GM19397 (cell line): ENCODE measurements at regions not wholly inside any gene's neighbourhood (a gene's known extent, or its start where the extent isn't known, plus 50 kb on each side); places are given as distances from the start of the nearest gene placed in this dataset.

ENCODE experiments used
- ATAC-seq: cut with Tn5 transposase; IDR thresholded peaks from one replicate; pipeline ENCODE4 v1.9.1; 2021; ENCODE audit warnings: mild to moderate bottlenecking, moderate library complexity; ENCODE audit not compliant: unreplicated experiment

DNA sequence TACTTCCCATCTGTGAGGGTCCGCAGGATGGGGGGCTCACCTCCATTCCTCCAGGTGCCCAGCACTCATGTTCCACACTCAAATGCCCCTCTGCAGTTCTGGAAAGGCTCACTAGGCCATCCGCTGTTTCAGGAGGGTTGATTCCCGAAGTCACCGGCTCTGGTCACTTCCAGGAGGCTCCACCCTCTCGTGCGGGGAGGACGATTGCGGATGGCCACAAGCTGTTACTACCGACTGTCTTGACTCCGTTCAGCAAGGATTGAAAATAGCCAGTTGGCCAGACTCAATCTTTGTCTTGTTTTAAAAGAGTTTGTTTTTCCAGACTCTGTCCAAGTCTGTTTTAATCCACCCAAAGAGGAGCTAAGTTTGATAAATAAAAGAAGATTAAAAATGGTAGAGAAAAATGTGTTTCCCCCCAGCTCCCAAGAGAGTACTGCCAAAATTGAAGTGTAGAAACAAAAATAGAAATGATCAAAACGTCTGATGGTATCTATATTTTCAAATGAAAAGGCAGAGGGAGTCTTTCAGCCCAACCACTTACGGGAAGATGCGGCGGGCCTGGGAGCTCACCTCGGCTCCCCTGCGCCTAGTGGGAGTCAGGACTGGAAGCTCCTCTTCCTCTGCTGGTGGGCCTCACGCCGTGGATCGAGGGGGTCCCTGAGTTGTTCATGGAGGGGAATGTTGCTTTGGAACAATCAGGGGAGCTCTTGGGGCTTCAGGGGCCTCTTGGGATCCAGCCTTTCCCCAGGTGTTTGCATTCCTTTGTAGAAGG, 1280.8 kb downstream of the BRD1 start:
- no peak for ATAC-seq

DNA sequence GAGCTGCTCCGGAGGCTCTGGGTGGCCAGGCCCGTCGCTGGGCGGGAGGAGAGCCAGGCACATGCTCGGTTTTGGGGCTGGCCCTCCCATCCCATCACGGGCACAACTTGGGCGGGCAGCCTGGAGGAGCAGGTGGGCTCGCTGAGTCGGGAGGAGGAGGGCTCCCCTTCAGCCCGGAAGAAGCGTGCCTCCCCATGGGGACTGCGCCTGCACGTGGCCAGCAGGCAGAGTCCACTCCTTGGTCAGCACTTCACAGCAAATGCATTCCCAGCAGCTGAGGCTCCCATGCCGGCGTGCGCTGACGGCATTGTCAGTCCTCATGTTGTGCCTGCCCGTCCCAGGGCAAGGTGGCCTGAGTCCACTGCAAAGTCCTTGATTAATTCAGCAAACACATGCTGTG, 1281.7 kb downstream of the BRD1 start:
- no peak for ATAC-seq

- ATAC-seq: no peak
Observed at GRCh38 chr22:48541401-48542098, 1286.1 kb downstream of the BRD1 start.

DNA sequence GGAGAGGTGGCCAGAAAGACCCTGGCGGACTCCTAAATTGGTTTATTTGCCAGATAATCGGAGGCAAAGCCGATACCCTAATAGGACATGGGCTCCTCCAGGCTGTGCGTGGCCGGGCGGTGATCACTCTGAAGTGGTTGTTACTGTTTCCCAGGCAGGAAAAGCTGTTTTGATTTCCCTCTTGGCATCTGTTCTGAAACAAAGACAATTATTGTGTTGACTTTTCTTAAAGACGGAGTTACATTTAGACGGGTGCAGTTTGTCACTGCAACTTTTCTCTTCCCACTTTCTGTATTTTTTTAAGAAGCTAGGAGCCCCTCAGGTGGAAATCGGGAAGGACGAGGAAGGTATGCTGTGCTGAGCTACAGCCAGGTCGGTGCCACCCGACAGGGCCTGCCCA, 1288.4 kb downstream of the BRD1 start:
- ATAC-seq: no peak

DNA sequence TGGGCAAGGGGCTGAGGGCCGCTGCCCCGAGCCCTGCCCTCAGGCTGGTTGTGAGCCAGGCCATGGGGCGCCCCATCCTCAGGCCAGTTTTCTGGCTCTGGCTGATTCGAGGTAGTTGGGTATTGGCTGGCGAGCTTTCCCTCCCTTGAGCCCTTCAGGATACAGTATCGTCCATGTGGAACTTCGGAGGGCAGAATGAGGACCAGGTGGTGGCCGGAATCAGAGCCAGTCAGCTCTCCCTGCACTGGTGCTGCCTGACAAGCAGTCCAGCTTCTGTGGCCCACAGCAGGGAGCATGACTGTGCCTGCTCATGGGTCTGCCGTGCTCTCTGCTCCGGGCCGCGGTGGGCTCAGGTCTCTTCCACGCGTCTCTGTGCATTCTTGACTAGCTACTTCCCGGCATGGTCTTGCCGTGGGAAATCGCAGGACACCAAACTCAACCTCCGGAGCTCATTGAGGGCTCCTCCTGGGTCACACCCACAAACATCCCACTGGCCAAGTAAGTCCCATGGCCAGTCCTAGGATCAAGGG, 1289.3 kb downstream of the BRD1 start:
- no peak for ATAC-seq

GRCh38 chr22:48537343-48537680, 1290.4 kb downstream of the BRD1 start:
- no peak for ATAC-seq

DNA sequence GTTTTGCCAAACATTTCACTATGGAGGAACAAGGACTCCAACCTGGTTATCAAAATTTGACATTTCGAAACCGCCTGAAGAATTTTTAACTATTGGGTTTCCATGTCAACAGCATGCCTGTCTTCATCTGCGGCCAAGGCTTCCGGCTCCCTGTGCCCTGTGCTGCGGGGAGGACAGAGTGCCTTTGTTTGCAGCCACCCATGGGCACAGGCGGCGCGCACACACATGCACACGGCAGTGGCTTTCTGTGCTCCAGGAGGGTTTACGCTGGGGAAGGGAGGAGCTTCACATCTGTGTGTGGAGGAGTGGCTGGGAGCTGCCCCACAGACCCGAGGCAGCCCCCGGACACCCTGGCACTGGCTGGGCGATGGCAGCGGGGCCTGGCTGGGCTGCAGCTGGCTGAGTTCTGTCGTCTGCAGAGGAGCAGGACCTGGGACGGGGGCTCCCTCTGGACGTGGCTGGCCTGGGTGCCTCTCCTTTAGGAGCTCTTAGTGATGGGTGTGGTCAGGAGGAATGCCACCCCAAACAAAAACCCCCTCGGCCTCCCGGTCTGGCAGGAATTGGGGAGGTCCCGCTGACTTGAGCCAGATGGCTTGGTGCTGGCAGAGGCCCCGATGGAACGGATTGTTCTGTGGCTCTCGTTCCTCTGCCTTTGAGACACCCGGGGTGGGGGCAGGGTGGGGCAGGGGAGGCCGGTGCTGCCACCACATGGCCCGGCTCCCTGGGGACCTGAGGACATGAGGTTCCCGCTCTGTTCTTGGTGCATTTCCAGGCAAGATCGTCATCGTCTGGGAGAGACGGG, 1290.9 kb downstream of the BRD1 start:
- ATAC-seq: no peak

DNA sequence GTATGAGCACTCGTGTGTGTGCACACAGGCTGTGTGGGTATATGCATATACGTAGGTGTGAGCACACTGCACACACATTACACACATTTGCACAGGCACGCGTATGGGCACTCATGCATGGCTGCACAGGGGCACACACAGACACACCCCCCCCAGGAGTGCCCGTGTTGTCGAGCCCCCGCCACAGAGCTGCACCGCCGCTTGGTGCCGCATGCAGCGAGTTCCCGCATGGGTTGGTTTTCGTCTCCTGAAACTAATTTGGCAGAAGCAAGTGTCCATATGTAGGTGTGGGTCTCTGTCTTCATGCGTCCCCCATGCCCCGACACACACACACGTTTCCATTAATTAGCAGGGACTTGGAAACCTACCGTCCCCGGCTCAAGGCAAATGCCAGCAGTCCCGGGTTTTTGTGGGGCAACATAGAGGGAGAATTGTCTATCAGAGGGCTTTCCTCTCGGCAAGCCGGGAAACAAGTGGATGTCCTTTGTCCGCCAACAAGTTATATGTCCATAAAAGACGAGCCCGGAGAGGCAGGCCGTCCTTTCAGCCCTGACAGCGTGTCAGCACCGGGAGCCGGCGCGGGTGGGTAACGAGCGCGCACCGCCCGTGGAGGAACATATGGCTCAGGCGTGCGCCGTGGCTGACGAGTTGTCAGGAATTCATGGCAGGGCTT, 1291.7 kb downstream of the BRD1 start:
- no peak for ATAC-seq

DNA sequence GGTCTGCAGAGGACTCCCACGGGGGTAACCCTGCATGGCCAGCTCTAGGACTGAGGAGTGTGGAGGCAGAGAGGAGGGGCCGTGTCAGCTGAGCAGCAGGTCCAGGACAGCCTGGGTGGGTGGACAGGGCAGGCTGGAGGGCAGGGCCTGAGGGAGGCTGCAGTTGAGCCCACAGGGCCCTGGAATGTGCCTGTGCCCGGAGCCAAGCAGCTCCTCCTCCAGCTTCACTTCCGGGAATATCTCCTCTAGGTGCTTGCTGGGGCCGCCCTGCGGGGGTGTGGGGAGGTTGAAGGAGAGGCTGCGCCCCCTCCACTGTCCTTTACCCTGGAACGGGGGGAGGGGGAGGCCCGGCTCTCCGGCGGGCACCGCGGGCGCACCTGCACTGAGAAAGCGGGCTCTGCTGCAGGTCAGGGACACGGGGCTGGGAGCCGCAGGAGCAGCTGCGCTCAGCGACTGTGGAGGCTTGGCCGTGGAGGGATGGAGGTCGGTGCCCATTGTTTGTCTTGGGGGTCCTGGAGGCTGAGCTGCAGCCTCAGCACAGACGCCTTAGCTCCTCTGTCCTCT, 1293.2 kb downstream of the BRD1 start:
- ATAC-seq: no peak

DNA sequence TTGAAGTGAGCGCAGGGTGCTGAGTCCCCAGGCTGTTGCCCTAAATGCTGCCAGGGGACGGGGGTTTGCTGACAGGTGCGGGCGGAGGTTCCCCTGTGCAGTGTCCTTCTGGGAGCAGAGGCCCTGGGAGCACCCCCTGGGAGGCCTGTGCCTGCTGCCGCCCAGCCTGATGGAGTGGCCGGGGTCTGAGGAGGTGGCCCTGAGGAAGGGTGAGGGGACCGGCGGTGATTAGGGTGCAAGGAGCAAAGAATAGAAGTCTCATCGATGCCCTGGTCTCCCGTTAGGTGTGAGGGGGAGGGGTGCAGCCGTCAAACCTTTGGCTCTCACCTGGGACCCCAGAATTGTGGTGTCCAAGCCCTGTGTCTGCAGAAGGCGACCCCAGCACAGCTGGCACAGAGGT, 1294.7 kb downstream of the BRD1 start:
- no peak for ATAC-seq

DNA sequence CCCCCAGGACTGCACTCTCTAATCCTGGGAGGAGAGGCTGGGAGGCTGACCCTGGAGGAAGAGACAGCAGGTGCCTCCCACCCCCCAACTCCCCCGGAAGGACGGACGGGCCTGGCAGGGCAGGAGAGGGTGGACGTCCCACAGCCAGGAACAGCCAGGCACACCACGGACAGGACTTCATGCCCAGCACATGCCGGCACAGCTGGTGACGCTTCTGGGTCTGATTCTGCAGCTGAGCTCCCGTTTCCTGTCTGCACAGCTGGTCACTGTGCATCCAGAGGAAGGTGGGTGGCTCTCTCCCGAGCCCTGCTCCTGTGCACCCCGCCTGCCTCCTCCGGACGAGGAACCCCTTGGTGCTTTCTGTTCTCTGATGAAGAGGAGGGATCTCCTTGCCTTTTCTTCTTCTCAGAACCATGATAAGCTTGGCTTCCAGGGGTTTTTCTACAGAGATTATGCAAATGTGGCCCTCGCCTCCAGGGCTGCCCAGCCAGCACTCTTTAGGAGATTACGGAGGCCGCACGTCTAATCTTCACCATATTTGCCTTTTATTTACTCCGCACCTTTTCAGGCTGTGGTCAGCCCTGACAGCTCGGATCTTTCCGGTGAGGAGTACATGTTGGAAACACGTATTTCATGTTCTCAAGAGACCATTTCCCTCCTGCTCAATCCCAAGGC, 1295.8 kb downstream of the BRD1 start:
- ATAC-seq: no peak

- ATAC-seq: no peak
Observed at GRCh38 chr22:48531108-48531507, 1296.6 kb downstream of the BRD1 start.

- ATAC-seq: no peak
Observed at GRCh38 chr22:48530666-48531065, 1297.0 kb downstream of the BRD1 start.

- no peak for ATAC-seq
Observed at GRCh38 chr22:48528221-48528915, 1299.3 kb downstream of the BRD1 start.

GRCh38 chr22:48523761-48524160, 1303.9 kb downstream of the BRD1 start:
- no peak for ATAC-seq

DNA sequence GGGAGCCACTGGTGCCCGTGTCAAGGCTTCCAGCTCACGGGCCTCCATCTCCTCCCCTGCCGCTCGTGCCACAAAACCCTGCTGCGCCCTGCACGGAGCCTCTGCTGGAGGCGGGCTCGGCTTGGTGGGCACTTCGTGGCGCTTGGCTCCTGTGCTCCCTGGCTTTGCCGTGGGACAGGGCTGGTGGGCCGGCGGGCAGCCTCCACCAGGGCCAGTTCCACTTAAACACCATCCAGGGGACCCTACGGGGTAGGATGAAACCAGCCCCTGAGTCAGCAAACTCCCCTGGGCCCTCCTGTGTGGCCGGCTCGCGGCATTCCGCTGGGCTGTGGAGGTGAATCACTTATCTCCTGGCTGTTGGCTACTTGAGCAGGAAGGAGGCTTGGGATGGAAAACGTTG, 1304.6 kb downstream of the BRD1 start:
- ATAC-seq: no peak

GRCh38 chr22:48522271-48522670, 1305.4 kb downstream of the BRD1 start:
- no peak for ATAC-seq

- ATAC-seq: no peak
Observed at GRCh38 chr22:48520884-48521588, 1306.6 kb downstream of the BRD1 start.

DNA sequence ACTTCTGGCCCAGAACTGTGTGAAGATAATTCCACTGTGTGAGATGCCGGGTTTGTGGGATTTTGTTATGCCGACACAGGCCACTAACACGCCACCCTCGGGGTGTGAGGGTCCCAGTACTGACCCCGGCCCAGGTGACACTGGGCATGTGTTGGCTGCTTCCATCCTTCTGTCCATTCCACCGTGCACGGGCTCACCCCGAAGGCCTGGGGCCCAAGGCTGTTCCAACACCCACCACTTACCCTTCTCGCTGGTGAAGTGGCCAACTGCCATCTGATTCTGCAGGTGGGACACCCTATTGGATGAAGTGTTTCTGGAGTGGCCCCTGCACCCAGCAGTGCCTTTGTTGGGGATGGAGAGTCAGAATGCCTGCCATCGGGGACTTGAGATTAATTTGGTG, 1307.5 kb downstream of the BRD1 start:
- no peak for ATAC-seq
